Tibial nerve (tissue), 4 donors: ENCODE measurements at regions not wholly inside any gene's neighbourhood (a gene's known extent, or its start where the extent isn't known, plus 50 kb on each side); places are given as distances from the start of the nearest gene placed in this dataset.

Experiments used
- CTCF ChIP-seq, 5 experiments: fragments of 200-600 bp in 3 of 5; fragments of 450-650 bp in 2 of 5; sonication (generic) in 3 of 5; IDR thresholded peaks; one replicate each; pipeline ENCODE4 v1.5.1; 2016 to 2019; ENCODE audit warnings: antibody characterized with exemption in 5 of 5, mild to moderate bottlenecking in 3 of 5, moderate library complexity in 2 of 5
- EP300 ChIP-seq, 2 donors: sonication (generic); formaldehyde crosslinking; IDR thresholded peaks; one replicate each; pipeline ENCODE4 v1.6.1; 2017; ENCODE audit warnings: antibody characterized with exemption in 2 of 2, mild to moderate bottlenecking in 1 of 2
- POLR2A ChIP-seq, 2 donors: fragments of 450-650 bp; IDR thresholded peaks; one replicate each; pipeline ENCODE4 v1.6.1; 2017; ENCODE audit warnings: antibody characterized with exemption in 2 of 2, mild to moderate bottlenecking in 2 of 2, moderate library complexity in 2 of 2

GRCh38 chr12:11598900-11599299, 50.6 kb upstream of the ETV6 start:
- TF ChIP-seq CTCF (IDR thresholded peaks at IDR 0.05) (no peak), EP300 (IDR thresholded peaks at IDR 0.05) (no peak), POLR2A (IDR thresholded peaks at IDR 0.05) (no peak)
